ENCODE measurements at regions not wholly inside any gene's neighbourhood (a gene's known extent, or its start where the extent isn't known, plus 50 kb on each side); places are given as distances from the start of the nearest gene placed in this dataset.

- H3K27ac ChIP-seq (ENCODE audit: low read depth, low read length) = no peak overlapping the region
- H3K9me3 Mint-ChIP-seq (ENCODE audit: unreplicated experiment) = no peaks in the 10 kb centered on the region
- DNase-seq (ENCODE audit: low read depth) = no peak
- H3K9ac ChIP-seq (ENCODE audit: low read length) = no peak overlapping the region
- no peaks in the 10 kb centered on the region for H4K20me1 ChIP-seq (ENCODE audit: insufficient read depth, low read length)
- H3K4me3 ChIP-seq (ENCODE audit: insufficient read depth, low read depth, low read length) = no peak overlapping the region
- H3K4me2 ChIP-seq (ENCODE audit: low read length) = no peak overlapping the region
- H3K27ac Mint-ChIP-seq (ENCODE audit: unreplicated experiment) = no peak overlapping the region
- H3K4me3 Mint-ChIP-seq (ENCODE audit: unreplicated experiment) = no peak overlapping the region
- no peaks in the 10 kb centered on the region for H3K4me1 ChIP-seq (ENCODE audit: insufficient read depth, low read length)
- no peak for TF ChIP-seq CTCF (IDR thresholded peaks at IDR 0.05; ENCODE audit: insufficient read depth, low read depth, low read length)
- TF ChIP-seq EZH2 (IDR thresholded peaks at IDR 0.05; ENCODE audit: insufficient read depth, low read length) = no peak
- FAIRE-seq = no peak
- H3K27me3 Mint-ChIP-seq (ENCODE audit: low read depth, unreplicated experiment) = no peaks in the 10 kb centered on the region
- H3K36me3 ChIP-seq (ENCODE audit: insufficient read depth, low read length) = no peaks in the 10 kb centered on the region
- H3K9me3 ChIP-seq (ENCODE audit: insufficient read depth, low read depth, low read length) = no peaks in the 10 kb centered on the region
- no peak overlapping the region for H2AFZ ChIP-seq (ENCODE audit: low read depth, low read length)
- no peaks in the 10 kb centered on the region for H3K79me2 ChIP-seq (ENCODE audit: insufficient read depth, low read length)
- H3K27me3 ChIP-seq (ENCODE audit: insufficient read depth, low read length) = no peaks in the 10 kb centered on the region
- peaks cover 21% of the 10 kb centered on the region for H3K4me1 Mint-ChIP-seq (ENCODE audit: low read depth, unreplicated experiment)
- H3K36me3 Mint-ChIP-seq (ENCODE audit: low read depth, unreplicated experiment) = no peaks in the 10 kb centered on the region
Observed at GRCh38 chr11:29458252-29458651, 558.6 kb downstream of the KCNA4 start.

- H3K4me3 Mint-ChIP-seq (ENCODE audit: unreplicated experiment) = no peak overlapping the region
- DNase-seq (ENCODE audit: low read depth) = peak; percentile 72
- H3K79me2 ChIP-seq (ENCODE audit: insufficient read depth, low read length) = no peaks in the 10 kb centered on the region
- no peaks in the 10 kb centered on the region for H3K27me3 Mint-ChIP-seq (ENCODE audit: low read depth, unreplicated experiment)
- no peaks in the 10 kb centered on the region for H3K36me3 ChIP-seq (ENCODE audit: insufficient read depth, low read length)
- peak overlapping the region; percentile 67 for H3K4me2 ChIP-seq (ENCODE audit: low read length)
- H3K27ac Mint-ChIP-seq (ENCODE audit: unreplicated experiment) = peak overlapping the region; percentile 95
- H3K4me1 ChIP-seq (ENCODE audit: insufficient read depth, low read length) = peaks cover 7% of the 10 kb centered on the region
- H3K4me3 ChIP-seq (ENCODE audit: insufficient read depth, low read depth, low read length) = no peak overlapping the region
- no peaks in the 10 kb centered on the region for H3K9me3 ChIP-seq (ENCODE audit: insufficient read depth, low read depth, low read length)
- TF ChIP-seq CTCF (IDR thresholded peaks at IDR 0.05; ENCODE audit: insufficient read depth, low read depth, low read length) (no peak), EZH2 (IDR thresholded peaks at IDR 0.05; ENCODE audit: insufficient read depth, low read length) (no peak)
- no peaks in the 10 kb centered on the region for H3K27me3 ChIP-seq (ENCODE audit: insufficient read depth, low read length)
- H3K36me3 Mint-ChIP-seq (ENCODE audit: low read depth, unreplicated experiment) = no peaks in the 10 kb centered on the region
- H3K4me1 Mint-ChIP-seq (ENCODE audit: low read depth, unreplicated experiment) = peaks cover 43% of the 10 kb centered on the region
- H4K20me1 ChIP-seq (ENCODE audit: insufficient read depth, low read length) = no peaks in the 10 kb centered on the region
- peak overlapping the region; percentile 52 for H3K9ac ChIP-seq (ENCODE audit: low read length)
- peak; percentile 58 for FAIRE-seq
- H3K9me3 Mint-ChIP-seq (ENCODE audit: unreplicated experiment) = no peaks in the 10 kb centered on the region
- H3K27ac ChIP-seq (ENCODE audit: low read depth, low read length) = peak overlapping the region; percentile 60
- peak overlapping the region; percentile 11 for H2AFZ ChIP-seq (ENCODE audit: low read depth, low read length)
Observed at GRCh38 chr11:29452146-29452545, 564.7 kb downstream of the KCNA4 start.

GRCh38 chr11:29449281-29450074 lies 567.4 kb downstream of the KCNA4 start:
- Mint-ChIP-seq H3K9me3 (ENCODE audit: unreplicated experiment) (no peaks in the 10 kb centered on the region), H3K27me3 (ENCODE audit: low read depth, unreplicated experiment) (no peaks in the 10 kb centered on the region), H3K4me1 (ENCODE audit: low read depth, unreplicated experiment) (peaks cover 33% of the 10 kb centered on the region), H3K4me3 (ENCODE audit: unreplicated experiment) (no peak overlapping the region), H3K36me3 (ENCODE audit: low read depth, unreplicated experiment) (no peaks in the 10 kb centered on the region), H3K27ac (ENCODE audit: unreplicated experiment) (no peak overlapping the region)
- no peaks in the 10 kb centered on the region for H4K20me1 ChIP-seq (ENCODE audit: insufficient read depth, low read length)
- H3K4me1 ChIP-seq (ENCODE audit: insufficient read depth, low read length) = peaks cover 7% of the 10 kb centered on the region
- TF ChIP-seq EZH2 (IDR thresholded peaks at IDR 0.05; ENCODE audit: insufficient read depth, low read length) (no peak), CTCF (IDR thresholded peaks at IDR 0.05; ENCODE audit: insufficient read depth, low read depth, low read length) (no peak)
- H3K79me2 ChIP-seq (ENCODE audit: insufficient read depth, low read length) = no peaks in the 10 kb centered on the region
- no peaks in the 10 kb centered on the region for H3K27me3 ChIP-seq (ENCODE audit: insufficient read depth, low read length)
- H3K27ac ChIP-seq (ENCODE audit: low read depth, low read length) = no peak overlapping the region
- H3K36me3 ChIP-seq (ENCODE audit: insufficient read depth, low read length) = no peaks in the 10 kb centered on the region
- H3K9ac ChIP-seq (ENCODE audit: low read length) = no peak overlapping the region
- H2AFZ ChIP-seq (ENCODE audit: low read depth, low read length) = no peak overlapping the region
- no peak for FAIRE-seq
- no peak overlapping the region for H3K4me2 ChIP-seq (ENCODE audit: low read length)
- no peak overlapping the region for H3K4me3 ChIP-seq (ENCODE audit: insufficient read depth, low read depth, low read length)
- DNase-seq (ENCODE audit: low read depth) = peak; percentile 18
- H3K9me3 ChIP-seq (ENCODE audit: insufficient read depth, low read depth, low read length) = no peaks in the 10 kb centered on the region
